HepG2 (cell line): ENCODE measurements at regions not wholly inside any gene's neighbourhood (a gene's known extent, or its start where the extent isn't known, plus 50 kb on each side); places are given as distances from the start of the nearest gene placed in this dataset.

Source experiments
- ATF4 ChIP-seq, 2 experiments: fragments of 450-650 bp in 1 of 2; sonication (generic) in 1 of 2; formaldehyde crosslinking; IDR thresholded peaks; 2 replicates each; pipeline versions ENCODE4 v1.5.0 to v1.8.0; 2020 to 2022; ENCODE audit warnings: mild to moderate bottlenecking in 1 of 2, missing genetic modification reagents in 1 of 2
- CEBPG ChIP-seq: IDR thresholded peaks from 2 replicates; pipeline ENCODE4 v1.6.1; 2016
- DNMT1 ChIP-seq: sonication (generic); formaldehyde crosslinking; IDR thresholded peaks from 2 replicates; pipeline ENCODE4 v1.5.1; 2020; ENCODE audit warnings: mild to moderate bottlenecking, missing genetic modification reagents
- FOXM1 ChIP-seq: sonication (generic); formaldehyde crosslinking; IDR thresholded peaks from 2 replicates; pipeline ENCODE4 v1.5.0; 2020; ENCODE audit warnings: missing genetic modification reagents
- FOXP1 ChIP-seq, 2 experiments: fragments of 450-650 bp in 1 of 2; IDR thresholded peaks; 2 replicates each; pipeline ENCODE4 v1.6.1; 2017 to 2018; ENCODE audit warnings: antibody characterized with exemption in 1 of 2
- GFI1 ChIP-seq: sonication (generic); formaldehyde crosslinking; IDR thresholded peaks from 2 replicates; pipeline ENCODE4 v1.5.0; 2020; ENCODE audit warnings: missing genetic modification reagents, mild to moderate bottlenecking, borderline replicate concordance
- HNF1B ChIP-seq: sonication (generic); formaldehyde crosslinking; IDR thresholded peaks from 2 replicates; pipeline ENCODE4 v1.5.1; 2020; ENCODE audit warnings: mild to moderate bottlenecking, moderate library complexity, missing genetic modification reagents
- IKZF4 ChIP-seq: sonication (generic); formaldehyde crosslinking; IDR thresholded peaks from 2 replicates; pipeline ENCODE4 v1.5.1; 2020; ENCODE audit warnings: borderline replicate concordance, mild to moderate bottlenecking, low read depth, missing genetic modification reagents; ENCODE audit errors: not compliant biosample characterization
- KDM6A ChIP-seq: IDR thresholded peaks from 2 replicates; pipeline ENCODE4 v1.6.1; 2016; ENCODE audit warnings: low read depth
- MTA1 ChIP-seq: sonication (generic); formaldehyde crosslinking; IDR thresholded peaks from 2 replicates; pipeline ENCODE4 v1.4.0; 2020; ENCODE audit warnings: missing genetic modification reagents, mild to moderate bottlenecking, borderline replicate concordance
- NFE2L2 ChIP-seq: fragments of 150-350 bp; IDR thresholded peaks from 2 replicates; pipeline ENCODE4 v1.6.1; 2014; ENCODE audit warnings: low read length
- RBM22 ChIP-seq: fragments of 200-400 bp; formaldehyde crosslinking; optimal IDR thresholded peaks from 2 replicates; pipeline ENCODE3; 2017; ENCODE audit warnings: mild to moderate bottlenecking, low read length, moderate library complexity
- RFX3 ChIP-seq: IDR thresholded peaks from 2 replicates; pipeline ENCODE4 v1.6.1; 2016; ENCODE audit warnings: missing biosample characterization, missing genetic modification reagents
- RXRA ChIP-seq: sonication (generic); formaldehyde crosslinking; IDR thresholded peaks from 2 replicates; pipeline ENCODE4 v1.5.1; 2020; ENCODE audit warnings: missing genetic modification reagents
- SIX4 ChIP-seq: sonication (generic); formaldehyde crosslinking; IDR thresholded peaks from 2 replicates; pipeline ENCODE4 v1.4.0; 2020; ENCODE audit warnings: missing genetic modification reagents
- SKI ChIP-seq: fragments of 450-650 bp; IDR thresholded peaks from one replicate; pipeline ENCODE4 v1.6.1; 2018; ENCODE audit warnings: mild to moderate bottlenecking; ENCODE audit not compliant: partially characterized antibody
- SMAD1 ChIP-seq: sonication (generic); formaldehyde crosslinking; IDR thresholded peaks from 2 replicates; pipeline ENCODE4 v1.4.0; 2020; ENCODE audit warnings: missing genetic modification reagents, low read depth, mild to moderate bottlenecking, borderline replicate concordance
- SRSF9 ChIP-seq: fragments of 200-400 bp; formaldehyde crosslinking; IDR thresholded peaks from 2 replicates; pipeline ENCODE4 v1.6.1; 2018; ENCODE audit warnings: borderline replicate concordance, mild to moderate bottlenecking, low read depth, low read length; ENCODE audit not compliant: insufficient read depth, poor library complexity, severe bottlenecking
- TFAP4 ChIP-seq: sonication (generic); IDR thresholded peaks from 2 replicates; pipeline ENCODE4 v1.6.1; 2016; ENCODE audit warnings: low read depth, borderline replicate concordance
- TP53 ChIP-seq: sonication (generic); formaldehyde crosslinking; conservative IDR thresholded peaks from 2 replicates; pipeline ENCODE4 v1.4.0; 2020; ENCODE audit warnings: missing genetic modification reagents
- U2AF1 ChIP-seq: fragments of 200-400 bp; formaldehyde crosslinking; optimal IDR thresholded peaks from 2 replicates; pipeline ENCODE3; 2017; ENCODE audit warnings: mild to moderate bottlenecking, low read depth, low read length
- ZNF260 ChIP-seq: sonication (generic); formaldehyde crosslinking; IDR thresholded peaks from 2 replicates; pipeline ENCODE4 v1.4.0; 2020; ENCODE audit warnings: missing genetic modification reagents, low read depth, mild to moderate bottlenecking, borderline replicate concordance
- ZNF276 ChIP-seq: sonication (generic); formaldehyde crosslinking; IDR thresholded peaks from 2 replicates; pipeline ENCODE4 v1.4.0; 2020; ENCODE audit warnings: mild to moderate bottlenecking, low read depth, missing genetic modification reagents
- ZNF367 ChIP-seq: sonication (generic); formaldehyde crosslinking; IDR thresholded peaks from 2 replicates; pipeline ENCODE4 v1.4.0; 2020; ENCODE audit warnings: missing genetic modification reagents, borderline replicate concordance
- ZNF841 ChIP-seq: sonication (generic); formaldehyde crosslinking; IDR thresholded peaks from 2 replicates; pipeline ENCODE4 v1.8.1; 2023; ENCODE audit warnings: missing genetic modification reagents, borderline replicate concordance

- TF ChIP-seq ZNF260 (CRISPR knock-in tag) (no peak), KDM6A (CRISPR knock-in tag) (peak; percentile 82), CEBPG (peak; percentile 55; the same call in 1 of the 2 replicates), SIX4 (CRISPR knock-in tag) (peak; percentile 78; the same call in 1 of the 2 replicates), NFE2L2 (peak; percentile 41; the same call in 1 of the 2 replicates), U2AF1 (peak; percentile 97), HNF1B (peak; percentile 93), SRSF9 (no peak), DNMT1 (0 out of 2 replicates have a peak, but pooled peaks have one; percentile 56), ATF4 (CRISPR knock-in tag; IDR thresholded peaks at IDR 0.05) (no peak), FOXP1 (IDR thresholded peaks at IDR 0.05) (no peak), FOXP1 (CRISPR knock-in tag; IDR thresholded peaks at IDR 0.05) (peak; percentile 58), SKI (peak; percentile 81), ZNF276 (CRISPR knock-in tag) (peak; percentile 87), ZNF841 (CRISPR knock-in tag) (no peak), RBM22 (peak; percentile 99), SMAD1 (CRISPR knock-in tag) (peak; percentile 99), FOXM1 (CRISPR knock-in tag) (peak; percentile 53; the same call in 1 of the 2 replicates), TP53 (CRISPR knock-in tag) (peak; percentile 74; the same call in 1 of the 2 replicates), MTA1 (peak; percentile 99), ZNF367 (CRISPR knock-in tag) (no peak), TFAP4 (peak; percentile 96), GFI1 (peak; percentile 58; the same call in 1 of the 2 replicates), IKZF4 (CRISPR knock-in tag) (peak; percentile 85), RFX3 (CRISPR knock-in tag) (peak; percentile 46; the same call in 1 of the 2 replicates), RXRA (CRISPR knock-in tag) (peak; percentile 91)
These were observed 88.0 kb upstream of the RPRML start (continued) for GRCh38 chr17:47066841-47067682.
